CD4-positive, alpha-beta T cell treated with Interleukin-4 for 1 hour (primary cell): ENCODE measurements at regions not wholly inside any gene's neighbourhood (a gene's known extent, or its start where the extent isn't known, plus 50 kb on each side); places are given as distances from the start of the nearest gene placed in this dataset.

Source experiments
- DNase-seq, 2 donors: peaks; one replicate each; pipeline ENCODE4 v3.0.0-alpha.2; 2020 to 2022

- DNase-seq = no peak
These were observed 297.2 kb downstream of the CDCA7 start for GRCh38 chr2:173651891-173652290.

GRCh38 chr2:173652311-173652710, 297.6 kb downstream of the CDCA7 start:
- DNase-seq = no peak

GRCh38 chr2:173652767-173653431, 298.2 kb downstream of the CDCA7 start:
- no peak for DNase-seq

GRCh38 chr2:173653432-173653805, 298.7 kb downstream of the CDCA7 start:
- DNase-seq = no peak

GRCh38 chr2:173654161-173654895, 299.7 kb downstream of the CDCA7 start:
- no peak for DNase-seq

GRCh38 chr2:173654896-173655265, 300.2 kb downstream of the CDCA7 start:
- DNase-seq = no peak

- no peak for DNase-seq
These were observed 301.4 kb downstream of the CDCA7 start for GRCh38 chr2:173656086-173656485.

GRCh38 chr2:173657996-173658717, 303.5 kb downstream of the CDCA7 start:
- DNase-seq = no peak

- DNase-seq = no peak
These were observed 304.3 kb downstream of the CDCA7 start for GRCh38 chr2:173658946-173659371.

GRCh38 chr2:173659509-173659908, 304.8 kb downstream of the CDCA7 start:
- no peak for DNase-seq

GRCh38 chr2:173661586-173661985, 303.6 kb downstream of the SP3 start:
- DNase-seq = no peak

GRCh38 chr2:173663353-173663752, 301.8 kb downstream of the SP3 start:
- no peak for DNase-seq

- DNase-seq = no peak
These were observed 301.2 kb downstream of the SP3 start for GRCh38 chr2:173663835-173664512.

GRCh38 chr2:173664513-173664910, 300.7 kb downstream of the SP3 start:
- no peak for DNase-seq

GRCh38 chr2:173666171-173666888, 298.8 kb downstream of the SP3 start:
- no peak for DNase-seq

GRCh38 chr2:173667014-173667413, 298.2 kb downstream of the SP3 start:
- DNase-seq = no peak

- no peak for DNase-seq
These were observed 297.8 kb downstream of the SP3 start for GRCh38 chr2:173667415-173667814.

- DNase-seq = no peak
These were observed 295.8 kb downstream of the SP3 start for GRCh38 chr2:173669271-173669853.

- DNase-seq = no peak
These were observed 295.3 kb downstream of the SP3 start for GRCh38 chr2:173669888-173670287.

- no peak for DNase-seq
These were observed 292.4 kb downstream of the SP3 start for GRCh38 chr2:173672573-173673340.

- no peak for DNase-seq
These were observed 291.5 kb downstream of the SP3 start for GRCh38 chr2:173673640-173674039.

GRCh38 chr2:173676647-173677046, 288.5 kb downstream of the SP3 start:
- no peak for DNase-seq
